GM12891 (cell line): ENCODE measurements at regions not wholly inside any gene's neighbourhood (a gene's known extent, or its start where the extent isn't known, plus 50 kb on each side); places are given as distances from the start of the nearest gene placed in this dataset.
A peak's percentile ranks its signal among the peaks of the same experiment; 100 is the strongest.

Experiments used
- POLR2A ChIP-seq: IDR thresholded peaks from 2 replicates; pipeline ENCODE4 v1.6.1; 2011; ENCODE audit warnings: low read depth, low read length, control low read depth
- POLR2AphosphoS5 ChIP-seq: IDR thresholded peaks from 2 replicates; pipeline ENCODE4 v1.6.1; 2011; ENCODE audit warnings: low read depth, low read length, control low read depth
- POU2F2 ChIP-seq: IDR thresholded peaks from 2 replicates; pipeline ENCODE4 v1.6.1; 2011; ENCODE audit warnings: low read depth, mild to moderate bottlenecking, control low read depth, low read length, moderate library complexity
- SPI1 ChIP-seq: IDR thresholded peaks from 2 replicates; pipeline ENCODE4 v1.6.1; 2011; ENCODE audit warnings: low read depth, low read length, control low read depth
- TAF1 ChIP-seq: IDR thresholded peaks from 2 replicates; pipeline ENCODE4 v1.6.1; 2011; ENCODE audit warnings: low read depth, low read length, control low read depth

- TF ChIP-seq POLR2A (no peak), POLR2AphosphoS5 (no peak), POU2F2 (no peak), TAF1 (no peak), SPI1 (peak; percentile 31; the same call in 1 of the 2 replicates)
Observed at GRCh38 chr4:123616951-123617461, 220.4 kb downstream of the SPRY1 start.
